AG04450 (cell line): ENCODE measurements at regions not wholly inside any gene's neighbourhood (a gene's known extent, or its start where the extent isn't known, plus 50 kb on each side); places are given as distances from the start of the nearest gene placed in this dataset.

Experiments used
- CTCF ChIA-PET: fragments of 300-600, 350-600 bp; formaldehyde crosslinking; extraction: SDS; loops from one replicate; lab custom pipeline; 2022; ENCODE audit warnings: antibody characterized with exemption, inconsistent platforms; lab: Charles Lee
- POLR2A ChIA-PET: fragments of 350-600 bp; formaldehyde crosslinking; extraction: SDS; loops from one replicate; lab custom pipeline; 2021; ENCODE audit warnings: antibody characterized with exemption, inconsistent platforms; lab: Yijun Ruan, JAX
- DNase-seq: peaks from one replicate; pipeline ENCODE4 v3.0.0-alpha.2; 2011; ENCODE audit warnings: low read depth, low spot score
- H3K27ac ChIP-seq: one replicate; pipeline ENCODE4 v1.5.1; 2012; ENCODE audit warnings: low read depth, low read length, control low read depth
- H3K27me3 ChIP-seq: one replicate; pipeline ENCODE4 v1.6.0; 2012; ENCODE audit warnings: low read length; ENCODE audit not compliant: control insufficient read depth, insufficient read depth
- H3K4me3 ChIP-seq: 2 replicates; pipeline ENCODE4 v1.5.1; 2011; ENCODE audit warnings: mild to moderate bottlenecking, low read depth, low read length, control low read depth
- H3K9me3 ChIP-seq: 2 replicates; pipeline ENCODE4 v1.5.1; 2012; ENCODE audit warnings: low read length; ENCODE audit not compliant: control insufficient read depth, insufficient read depth
- CTCF ChIP-seq: IDR thresholded peaks from 2 replicates; pipeline ENCODE4 v1.5.1; 2011; ENCODE audit warnings: low read depth, low read length, control low read depth, inconsistent platforms

GRCh38 chr5:174376726-174377373 is 331.3 kb downstream of the NSG2 start:
- ChIA-PET POLR2A (no interaction called here), CTCF (interaction anchor here (0.7 kb wide), 1 partner anchor 65 kb away, joined by 3 read pairs; no protein-coding TSS in a partner anchor)
- no peak for TF ChIP-seq CTCF
- Histone ChIP-seq H3K4me3 (no peak overlapping the region), H3K27me3 (no peaks in the 10 kb centered on the region), H3K9me3 (peaks cover 4% of the 10 kb centered on the region; the same call in 1 of the 2 replicates), H3K27ac (no peak overlapping the region)
- DNase-seq, result no peak

GRCh38 chr5:174378121-174378874 is 332.8 kb downstream of the NSG2 start:
- ChIA-PET CTCF (no interaction called here), POLR2A (no interaction called here)
- no peak for TF ChIP-seq CTCF
- Histone ChIP-seq H3K4me3 (no peak overlapping the region), H3K27me3 (no peaks in the 10 kb centered on the region), H3K27ac (no peak overlapping the region), H3K9me3 (peaks cover 11% of the 10 kb centered on the region)
- DNase-seq, result no peak

GRCh38 chr5:174380311-174380710 is 334.8 kb downstream of the NSG2 start:
- Histone ChIP-seq H3K27me3 (no peaks in the 10 kb centered on the region), H3K27ac (no peak overlapping the region), H3K9me3 (peaks cover 11% of the 10 kb centered on the region), H3K4me3 (no peak overlapping the region)
- CTCF ChIA-PET, result no interaction called here
- POLR2A ChIA-PET, result no interaction called here
- no peak for TF ChIP-seq CTCF
- DNase-seq, result no peak

GRCh38 chr5:174381241-174381640 is 335.7 kb downstream of the NSG2 start:
- POLR2A ChIA-PET, result no interaction called here
- CTCF ChIA-PET, result interaction anchor here (0.8 to 1.5 kb wide), 2 partner anchors 54 to 336 kb away, joined by 3 read pairs; partner anchors contain the start of gene NSG2
- Histone ChIP-seq H3K27me3 (no peaks in the 10 kb centered on the region), H3K4me3 (no peak overlapping the region), H3K27ac (no peak overlapping the region), H3K9me3 (peaks cover 11% of the 10 kb centered on the region)
- no peak for DNase-seq
- TF ChIP-seq CTCF, result no peak
